Right ventricle myocardium superior (tissue), 1 donor: ENCODE measurements at regions not wholly inside any gene's neighbourhood (a gene's known extent, or its start where the extent isn't known, plus 50 kb on each side); places are given as distances from the start of the nearest gene placed in this dataset.
"Not testable (repeated sequence)": the region's sequence is repeated elsewhere in the genome, so short reads cannot be mapped to it uniquely, and the experiment has no call there.

Experiments
- ATAC-seq: fragments of 200-7000 bp; cut with Tn5 transposase; one replicate; pipeline ENCODE4 v1.9.1; 2020; ENCODE audit warnings: mild to moderate bottlenecking; ENCODE audit not compliant: poor library complexity
- DNase-seq: peaks from one replicate; pipeline ENCODE4 v3.0.0-alpha.2; 2020
- intact Hi-C: fragments of 100-400 bp; cut with DNase I; formaldehyde crosslinking; loops from one replicate; pipeline ENCODE4 v1.11.2; 2022
- donor health status: DM: no; HTN: yes; CAD: no; lungs with severe emphysema.

- ATAC-seq, intact Hi-C loops, DNase-seq: not testable (repeated sequence)
These were observed 351.4 kb upstream of the MTNR1B start for GRCh38 chr11:92618020-92618419.

GRCh38 chr11:92623055-92623454 lies 346.4 kb upstream of the MTNR1B start:
- intact Hi-C loops = no loop called here
- ATAC-seq (no peak), DNase-seq (no peak)

GRCh38 chr11:92625894-92626293 lies 343.6 kb upstream of the MTNR1B start:
- intact Hi-C loops = no loop called here
- no peak for DNase-seq
- ATAC-seq = no peak

GRCh38 chr11:92626624-92627023 lies 342.8 kb upstream of the MTNR1B start:
- no peak for DNase-seq
- ATAC-seq = no peak
- intact Hi-C loops = no loop called here

- no peak for ATAC-seq
- intact Hi-C loops = no loop called here
- DNase-seq = no peak
These were observed 341.7 kb upstream of the MTNR1B start for GRCh38 chr11:92627615-92628256.

- intact Hi-C loops = no loop called here
- ATAC-seq (no peak), DNase-seq (no peak)
These were observed 340.8 kb upstream of the MTNR1B start for GRCh38 chr11:92628401-92629292.

GRCh38 chr11:92632495-92632894 lies 337.0 kb upstream of the MTNR1B start:
- ATAC-seq = no peak
- intact Hi-C loops = no loop called here

GRCh38 chr11:92633820-92634219 lies 335.6 kb upstream of the MTNR1B start:
- intact Hi-C loops = no loop called here
- no peak for ATAC-seq
- DNase-seq = no peak

More at GRCh38 chr11:92632495-92632894, 337.0 kb upstream of the MTNR1B start:
- DNase-seq = no peak

- intact Hi-C loops = no loop called here
- DNase-seq (no peak), ATAC-seq (no peak)
These were observed 332.8 kb upstream of the MTNR1B start for GRCh38 chr11:92636543-92637188.

- ATAC-seq (no peak), DNase-seq (no peak)
- intact Hi-C loops = no loop called here
These were observed 330.8 kb upstream of the MTNR1B start for GRCh38 chr11:92638678-92639077.

- peak; percentile 48 for ATAC-seq
- intact Hi-C loops = no loop called here
- no peak for DNase-seq
These were observed 327.1 kb upstream of the MTNR1B start for GRCh38 chr11:92642177-92642931.

- intact Hi-C loops = no loop called here
- no peak for ATAC-seq
- DNase-seq = no peak
These were observed 325.6 kb upstream of the MTNR1B start for GRCh38 chr11:92643827-92644226.

- ATAC-seq = no peak
- no peak for DNase-seq
- intact Hi-C loops = no loop called here
These were observed 324.6 kb upstream of the MTNR1B start for GRCh38 chr11:92644595-92645445.

GRCh38 chr11:92651159-92651558 lies 318.3 kb upstream of the MTNR1B start:
- no peak for DNase-seq
- intact Hi-C loops = no loop called here
- no peak for ATAC-seq

- DNase-seq = no peak
These were observed 316.0 kb upstream of the MTNR1B start for GRCh38 chr11:92653454-92653853.

GRCh38 chr11:92656783-92657182 lies 312.7 kb upstream of the MTNR1B start:
- DNase-seq (no peak), ATAC-seq (no peak)
- intact Hi-C loops = no loop called here

More at GRCh38 chr11:92653454-92653853, 316.0 kb upstream of the MTNR1B start:
- ATAC-seq = no peak
- intact Hi-C loops = no loop called here

- intact Hi-C loops = no loop called here
- ATAC-seq = no peak
- DNase-seq = no peak
These were observed 312.2 kb upstream of the MTNR1B start for GRCh38 chr11:92657226-92657625.

GRCh38 chr11:92658733-92659132 lies 310.7 kb upstream of the MTNR1B start:
- DNase-seq (no peak), ATAC-seq (no peak)
- intact Hi-C loops = no loop called here
